Subcutaneous abdominal adipose tissue (tissue), 5 donors: ENCODE measurements at regions not wholly inside any gene's neighbourhood (a gene's known extent, or its start where the extent isn't known, plus 50 kb on each side); places are given as distances from the start of the nearest gene placed in this dataset.
"Not testable (repeated sequence)": the region's sequence is repeated elsewhere in the genome, so short reads cannot be mapped to it uniquely, and the experiment has no call there.

Experiments used
- H3K27ac ChIP-seq: one replicate; pipeline ENCODE4 v1.7.0; 2013; ENCODE audit warnings: low read depth, mild to moderate bottlenecking, inconsistent platforms, low read length, moderate library complexity
- H3K27me3 ChIP-seq, 5 donors: one replicate each; pipeline ENCODE4 v1.7.0; 2013; ENCODE audit warnings: low read length in 5 of 5, inconsistent platforms in 1 of 5; ENCODE audit not compliant: control insufficient read depth in 5 of 5, insufficient read depth in 4 of 5
- H3K36me3 ChIP-seq, 5 donors: one replicate each; pipeline ENCODE4 v1.7.0; 2013; ENCODE audit warnings: low read length in 5 of 5; ENCODE audit not compliant: control insufficient read depth in 5 of 5, insufficient read depth in 5 of 5
- H3K4me1 ChIP-seq, 5 donors: one replicate each; pipeline ENCODE4 v1.7.0; 2013; ENCODE audit warnings: low read length in 5 of 5, mild to moderate bottlenecking in 3 of 5, moderate library complexity in 1 of 5; ENCODE audit not compliant: control insufficient read depth in 5 of 5, insufficient read depth in 5 of 5
- H3K4me3 ChIP-seq, 5 donors: one replicate each; pipeline ENCODE4 v1.7.0; 2013; ENCODE audit warnings: low read length in 5 of 5, low read depth in 1 of 5
- H3K9ac ChIP-seq, 5 donors: one replicate each; pipeline ENCODE4 v1.7.0; 2013; ENCODE audit warnings: low read length in 5 of 5, mild to moderate bottlenecking in 4 of 5, moderate library complexity in 3 of 5
- H3K9me3 ChIP-seq, 5 donors: one replicate each; pipeline ENCODE4 v1.7.0; 2013; ENCODE audit warnings: low read length in 5 of 5; ENCODE audit not compliant: control insufficient read depth in 5 of 5
- donor health status: healthy.
- donor health status: healthy.
- donor health status: healthy.
- donor health status: healthy.
- donor health status: healthy.

DNA sequence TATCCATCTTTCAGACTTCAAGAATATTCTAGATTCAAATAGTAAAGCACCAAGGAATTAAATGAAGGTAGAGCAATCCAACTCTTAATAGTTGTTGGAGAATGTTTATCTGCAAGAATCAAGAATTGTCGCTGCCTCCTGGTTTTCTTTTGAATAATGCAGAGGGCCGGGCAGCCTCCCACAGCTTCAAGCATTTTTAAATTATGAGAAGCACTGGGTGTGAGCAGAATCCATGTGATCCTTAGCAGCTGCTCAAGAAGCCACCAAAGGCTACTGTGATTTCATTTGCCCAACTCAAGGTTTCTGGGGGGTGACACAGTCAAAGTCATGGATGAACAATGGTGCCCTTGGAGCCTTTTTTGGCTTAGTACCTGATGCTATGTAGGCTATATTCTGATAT, 374.9 kb downstream of the BCL2L11 start:
- not testable (repeated sequence) for H3K9ac ChIP-seq, H3K4me3 ChIP-seq
- peak overlapping the region; percentile 65 for H3K27ac ChIP-seq

DNA sequence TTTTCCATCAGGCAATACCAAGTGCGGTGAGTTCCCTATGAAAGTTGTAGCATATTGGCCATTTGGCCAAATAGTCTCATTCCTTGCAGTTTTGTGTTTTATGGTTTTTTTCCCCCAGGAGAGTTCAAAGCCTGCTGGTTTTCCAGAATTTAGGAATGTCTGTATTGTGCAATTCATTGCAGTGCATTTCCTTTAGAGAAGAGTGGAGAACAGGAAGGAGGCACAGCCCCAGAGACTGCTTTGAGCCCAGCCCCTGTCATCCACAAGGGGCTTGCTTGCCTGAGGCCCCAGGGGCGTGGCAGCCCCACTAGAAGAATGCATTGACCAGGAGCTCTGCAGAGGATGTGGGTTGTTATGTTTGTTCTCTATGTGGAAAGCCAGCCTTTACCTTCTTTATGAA, 375.5 kb downstream of the BCL2L11 start:
- H3K27ac ChIP-seq, H3K9me3 ChIP-seq, H3K4me1 ChIP-seq, H3K36me3 ChIP-seq, H3K9ac ChIP-seq, H3K27me3 ChIP-seq, H3K4me3 ChIP-seq: not testable (repeated sequence)

More for the DNA sequence above, 374.9 kb downstream of the BCL2L11 start:
- H3K4me1 ChIP-seq, H3K36me3 ChIP-seq, H3K27me3 ChIP-seq, H3K9me3 ChIP-seq: not testable (repeated sequence)

DNA sequence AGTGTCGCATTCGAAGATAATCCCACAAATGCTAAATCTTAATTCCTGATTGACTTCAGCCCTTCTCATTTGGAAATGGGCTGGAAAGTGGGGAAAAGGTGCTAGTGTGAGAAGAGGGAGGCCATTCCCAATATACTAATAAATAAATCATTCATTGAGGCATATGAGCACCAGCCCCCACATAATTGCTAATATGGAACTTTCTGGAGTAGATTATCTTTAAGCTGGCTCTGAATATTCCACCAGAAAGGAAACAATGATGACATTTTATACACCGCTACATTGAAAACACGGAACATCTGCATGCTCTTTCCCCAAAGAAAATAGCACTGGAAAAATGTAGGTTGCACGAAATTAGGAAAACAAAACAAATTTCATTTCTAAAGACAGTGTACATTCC, 376.1 kb downstream of the BCL2L11 start:
- H3K27ac ChIP-seq, H3K36me3 ChIP-seq, H3K4me1 ChIP-seq, H3K9ac ChIP-seq, H3K9me3 ChIP-seq, H3K27me3 ChIP-seq, H3K4me3 ChIP-seq: not testable (repeated sequence)

DNA sequence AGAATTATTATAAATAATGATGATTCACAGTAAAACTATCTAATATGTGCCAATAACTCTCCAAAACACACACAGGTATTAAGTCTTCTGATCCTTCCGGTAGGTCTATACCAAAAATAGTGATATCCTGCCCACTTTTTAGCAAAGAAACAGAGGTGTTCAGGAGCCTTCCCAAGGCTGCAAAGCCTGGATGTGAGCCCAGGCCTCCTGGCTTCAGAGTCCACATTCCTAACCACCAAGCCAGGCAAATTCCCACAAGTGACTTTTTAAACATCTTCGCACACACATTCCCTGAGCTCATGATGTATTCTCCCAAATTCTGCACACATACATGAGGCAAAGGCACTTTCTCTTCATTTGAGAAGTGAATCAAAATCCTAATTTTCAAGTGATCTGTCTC, 376.6 kb downstream of the BCL2L11 start:
- H3K9ac ChIP-seq, H3K36me3 ChIP-seq, H3K27me3 ChIP-seq, H3K9me3 ChIP-seq, H3K4me1 ChIP-seq, H3K4me3 ChIP-seq, H3K27ac ChIP-seq: not testable (repeated sequence)

DNA sequence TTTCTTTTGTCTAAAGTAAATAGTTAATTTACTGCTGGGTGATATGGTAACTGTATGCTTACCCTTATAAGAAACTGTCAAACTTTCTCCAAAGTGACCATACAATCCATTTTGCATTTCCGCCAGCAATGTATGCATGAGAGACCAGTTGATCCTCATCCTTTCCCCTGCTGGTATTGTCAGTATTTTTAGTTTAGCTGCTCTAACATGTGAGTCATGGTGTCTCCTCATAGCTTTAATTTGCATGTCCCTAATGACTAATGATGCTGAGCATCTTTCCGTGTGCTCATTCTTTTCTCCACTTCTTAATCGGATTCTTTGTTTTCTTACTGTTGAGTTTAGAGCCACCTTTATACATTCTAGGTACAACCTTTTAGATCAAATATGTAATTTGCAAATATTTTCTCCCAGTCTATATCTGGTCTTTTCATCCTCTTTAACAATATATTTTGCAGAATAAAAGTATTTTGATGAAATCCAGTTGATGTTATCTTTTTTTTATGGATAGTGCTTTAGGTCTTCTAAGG, 379.9 kb downstream of the BCL2L11 start:
- not testable (repeated sequence) for H3K4me3 ChIP-seq, H3K9ac ChIP-seq, H3K36me3 ChIP-seq, H3K4me1 ChIP-seq, H3K27ac ChIP-seq, H3K9me3 ChIP-seq, H3K27me3 ChIP-seq

DNA sequence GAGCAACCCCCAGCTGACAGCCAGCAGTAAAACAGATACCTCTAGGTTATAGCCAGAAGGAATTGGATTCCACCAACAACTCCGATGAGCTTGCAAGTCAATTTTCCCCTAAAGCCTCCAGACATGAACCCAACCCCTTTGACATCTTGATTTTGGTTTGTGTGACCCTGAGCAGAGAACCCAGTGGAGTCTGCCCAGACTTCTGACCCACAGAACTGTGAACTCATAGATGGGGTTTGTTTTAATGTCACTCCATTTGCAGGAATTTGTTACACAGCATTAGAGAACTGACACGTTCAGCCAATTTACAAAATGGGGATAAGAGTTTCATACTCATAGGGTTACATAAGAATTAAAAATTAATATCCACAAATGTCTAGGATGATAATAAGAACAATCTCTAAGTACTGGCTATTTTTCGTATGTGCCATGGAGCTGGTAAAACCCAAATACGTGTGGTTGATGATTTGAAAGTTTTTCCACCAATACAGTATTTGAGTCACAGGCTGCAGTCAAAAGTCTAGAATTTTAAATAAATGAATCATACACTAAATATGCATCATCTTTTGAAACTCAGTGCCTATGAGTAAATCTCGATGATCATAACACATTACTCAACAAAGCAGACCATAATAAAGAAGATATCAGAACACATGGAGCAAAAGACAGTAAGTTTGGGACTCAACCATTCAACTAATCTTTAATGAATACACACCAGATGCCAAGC, 380.0 kb downstream of the ANAPC1 start:
- H3K9ac ChIP-seq, H3K4me1 ChIP-seq, H3K36me3 ChIP-seq, H3K9me3 ChIP-seq, H3K27me3 ChIP-seq, H3K27ac ChIP-seq, H3K4me3 ChIP-seq: not testable (repeated sequence)

DNA sequence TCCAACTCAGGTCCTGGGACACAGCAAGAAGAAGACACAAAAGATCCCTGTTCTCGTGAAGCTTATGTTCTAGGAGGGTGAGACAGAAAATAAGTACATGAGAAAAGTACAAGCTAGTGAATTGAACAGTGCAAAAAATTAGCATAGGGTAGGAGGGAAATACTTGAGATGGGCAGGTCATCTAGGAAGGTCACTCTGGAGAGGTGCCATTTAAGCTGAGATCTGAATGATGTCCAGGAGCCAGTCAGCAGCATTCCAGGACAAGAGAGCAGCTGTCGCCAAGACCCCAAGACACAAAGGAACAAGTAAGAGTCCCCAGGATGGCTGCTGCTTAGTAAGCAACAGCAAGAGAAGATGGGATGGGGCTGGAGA, 379.4 kb downstream of the ANAPC1 start:
- H3K27ac ChIP-seq, H3K27me3 ChIP-seq, H3K4me3 ChIP-seq, H3K9me3 ChIP-seq, H3K4me1 ChIP-seq, H3K36me3 ChIP-seq, H3K9ac ChIP-seq: not testable (repeated sequence)

DNA sequence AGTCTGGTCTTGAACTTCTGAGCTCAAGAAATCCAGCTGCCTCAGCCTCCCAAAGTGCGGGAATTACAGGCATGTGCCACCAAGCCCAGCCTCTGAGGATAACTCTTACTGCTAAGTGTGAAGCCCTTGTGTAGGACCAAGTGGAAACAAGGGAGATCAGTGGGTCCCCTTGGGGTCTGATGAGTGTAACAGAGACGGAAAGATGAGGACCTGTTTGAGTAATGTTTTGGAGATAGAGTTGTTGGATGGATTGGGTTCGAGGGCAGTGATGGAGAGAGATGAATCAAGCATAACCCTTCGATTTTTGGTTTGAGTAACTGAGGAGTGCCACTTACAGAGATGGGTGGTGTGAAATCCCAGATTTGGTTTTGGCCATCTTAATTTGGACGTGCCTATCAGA, 378.7 kb downstream of the ANAPC1 start:
- not testable (repeated sequence) for H3K36me3 ChIP-seq, H3K9me3 ChIP-seq, H3K27me3 ChIP-seq, H3K4me1 ChIP-seq, H3K4me3 ChIP-seq, H3K27ac ChIP-seq, H3K9ac ChIP-seq

DNA sequence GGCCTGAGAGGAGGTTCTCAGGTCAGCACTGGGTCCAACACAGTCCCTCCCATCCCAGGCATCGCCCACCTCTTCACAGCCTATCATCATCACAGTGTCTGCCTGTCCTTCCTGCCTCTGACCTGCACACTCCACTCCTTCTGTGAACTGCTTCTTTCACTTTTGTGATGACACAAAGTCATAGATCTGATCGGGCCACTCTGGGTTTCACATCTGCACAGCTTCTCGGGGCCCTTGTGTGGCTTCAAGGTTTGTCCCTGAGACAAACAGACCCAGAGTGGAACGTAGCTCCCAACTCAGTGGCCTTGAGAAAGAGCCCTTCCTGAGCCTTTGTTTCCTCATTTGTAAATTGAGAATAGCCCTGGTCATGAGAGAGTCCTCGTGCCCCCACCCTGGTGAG, 377.1 kb downstream of the ANAPC1 start:
- not testable (repeated sequence) for H3K9me3 ChIP-seq, H3K36me3 ChIP-seq, H3K4me1 ChIP-seq, H3K27me3 ChIP-seq, H3K27ac ChIP-seq, H3K4me3 ChIP-seq, H3K9ac ChIP-seq

DNA sequence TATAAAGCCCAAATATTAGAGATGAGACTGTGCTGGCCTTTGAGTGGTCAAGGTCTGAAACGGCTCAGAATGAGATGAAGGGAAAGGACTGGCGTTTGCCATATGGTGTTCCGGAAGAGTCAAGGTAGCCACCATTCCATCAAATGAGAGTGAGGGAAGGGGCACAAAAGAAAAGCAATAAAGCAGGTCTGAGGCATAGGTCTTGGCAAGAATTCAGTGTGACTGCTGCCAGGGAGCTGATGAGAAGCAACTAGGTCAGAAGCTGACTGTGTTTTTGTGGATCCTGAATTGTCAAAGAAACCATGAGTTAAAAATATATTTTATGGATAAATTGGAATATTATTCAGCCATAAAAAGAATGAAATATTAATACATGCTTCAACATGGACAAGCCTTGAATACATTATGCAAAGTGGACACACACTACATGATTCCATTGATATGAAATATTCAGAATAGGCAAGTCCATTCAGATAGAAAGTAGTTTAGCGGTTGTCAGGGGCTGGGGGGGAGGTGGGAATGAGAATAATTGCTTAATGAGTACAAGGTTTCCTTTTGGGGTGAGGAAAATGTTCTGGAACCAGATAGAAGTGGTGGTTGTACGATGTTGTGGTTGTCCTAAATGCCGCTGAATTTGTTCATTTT, 374.6 kb downstream of the ANAPC1 start:
- not testable (repeated sequence) for H3K27me3 ChIP-seq

More for the DNA sequence above, 374.6 kb downstream of the ANAPC1 start:
- H3K4me1 ChIP-seq, H3K9me3 ChIP-seq, H3K9ac ChIP-seq, H3K27ac ChIP-seq, H3K36me3 ChIP-seq, H3K4me3 ChIP-seq: not testable (repeated sequence)
